GM23248 (cell line): ENCODE measurements at regions not wholly inside any gene's neighbourhood (a gene's known extent, or its start where the extent isn't known, plus 50 kb on each side); places are given as distances from the start of the nearest gene placed in this dataset.

ENCODE experiments used
- EZH2 ChIP-seq: fragments of 200-600 bp; sonication (generic); IDR thresholded peaks from 2 replicates; pipeline ENCODE4 v1.6.1; 2018; ENCODE audit warnings: antibody characterized with exemption, mild to moderate bottlenecking; ENCODE audit not compliant: insufficient read depth, poor library complexity, severe bottlenecking
- EZH2phosphoT487 ChIP-seq: fragments of 200-600 bp; sonication (generic); IDR thresholded peaks from 2 replicates; pipeline ENCODE4 v1.6.1; 2018; ENCODE audit warnings: antibody characterized with exemption, moderate library complexity, mild to moderate bottlenecking, low read depth; ENCODE audit not compliant: insufficient read depth

DNA sequence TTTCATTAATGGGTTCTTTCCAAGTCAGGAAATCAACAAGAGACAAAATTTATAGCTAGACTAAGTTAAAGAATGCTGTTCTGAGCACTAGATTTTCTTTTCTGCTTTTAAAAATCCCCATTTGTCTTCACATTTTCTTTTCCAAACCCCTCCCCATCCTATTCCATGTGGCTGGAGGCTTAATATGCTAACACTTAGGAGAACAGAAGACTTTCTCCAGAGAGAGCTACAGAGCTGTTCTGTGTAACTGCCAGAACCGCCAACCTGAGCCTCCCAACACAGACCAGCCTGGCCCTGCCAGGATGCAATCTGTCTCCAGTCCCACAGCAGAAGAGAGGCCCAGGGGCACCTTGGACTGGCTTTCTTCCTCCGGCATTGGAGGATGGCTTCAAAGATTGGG is 264.1 kb downstream of the NDFIP2 start:
- TF ChIP-seq EZH2 (no peak), EZH2phosphoT487 (no peak)
